ENCODE measurements at regions not wholly inside any gene's neighbourhood (a gene's known extent, or its start where the extent isn't known, plus 50 kb on each side); places are given as distances from the start of the nearest gene placed in this dataset.

GRCh38 chr4:104188301-104188700 lies 306.4 kb downstream of the CXXC4 start:
- no peaks in the 10 kb centered on the region for H3K27me3 Mint-ChIP-seq (ENCODE audit: low read depth, unreplicated experiment)
- no peak for FAIRE-seq
- H3K27me3 ChIP-seq (ENCODE audit: insufficient read depth, low read length): no peaks in the 10 kb centered on the region

DNA sequence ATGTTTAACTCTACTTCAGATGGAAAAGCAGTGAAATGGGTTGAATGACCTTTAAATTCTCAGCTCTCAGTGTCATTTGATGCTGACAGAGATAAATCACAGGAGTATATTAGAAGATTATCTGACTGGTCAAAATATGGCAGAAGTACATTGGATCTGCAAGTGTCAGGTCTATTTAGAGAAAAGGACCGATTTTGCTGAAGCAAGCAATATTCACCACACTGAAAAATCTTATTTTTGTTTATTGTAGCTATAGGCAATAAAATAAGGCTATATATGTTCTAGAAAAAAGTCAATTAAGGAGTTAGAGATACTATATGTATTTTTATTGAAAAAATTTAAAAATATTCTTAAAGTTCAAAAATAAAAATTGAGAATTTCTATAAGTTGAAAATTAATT lies 325.3 kb downstream of the CXXC4 start:
- H3K4me3 ChIP-seq (ENCODE audit: insufficient read depth, low read depth, low read length): no peak overlapping the region
- H3K4me2 ChIP-seq (ENCODE audit: low read length): no peak overlapping the region
- no peaks in the 10 kb centered on the region for H3K9me3 Mint-ChIP-seq (ENCODE audit: unreplicated experiment)
- H3K27ac Mint-ChIP-seq (ENCODE audit: unreplicated experiment): no peak overlapping the region
- no peak overlapping the region for H3K4me3 Mint-ChIP-seq (ENCODE audit: unreplicated experiment)
- H3K27me3 Mint-ChIP-seq (ENCODE audit: low read depth, unreplicated experiment): no peaks in the 10 kb centered on the region
- no peak for TF ChIP-seq EZH2 (IDR thresholded peaks at IDR 0.05; ENCODE audit: insufficient read depth, low read length)
- TF ChIP-seq, protein P1, sequence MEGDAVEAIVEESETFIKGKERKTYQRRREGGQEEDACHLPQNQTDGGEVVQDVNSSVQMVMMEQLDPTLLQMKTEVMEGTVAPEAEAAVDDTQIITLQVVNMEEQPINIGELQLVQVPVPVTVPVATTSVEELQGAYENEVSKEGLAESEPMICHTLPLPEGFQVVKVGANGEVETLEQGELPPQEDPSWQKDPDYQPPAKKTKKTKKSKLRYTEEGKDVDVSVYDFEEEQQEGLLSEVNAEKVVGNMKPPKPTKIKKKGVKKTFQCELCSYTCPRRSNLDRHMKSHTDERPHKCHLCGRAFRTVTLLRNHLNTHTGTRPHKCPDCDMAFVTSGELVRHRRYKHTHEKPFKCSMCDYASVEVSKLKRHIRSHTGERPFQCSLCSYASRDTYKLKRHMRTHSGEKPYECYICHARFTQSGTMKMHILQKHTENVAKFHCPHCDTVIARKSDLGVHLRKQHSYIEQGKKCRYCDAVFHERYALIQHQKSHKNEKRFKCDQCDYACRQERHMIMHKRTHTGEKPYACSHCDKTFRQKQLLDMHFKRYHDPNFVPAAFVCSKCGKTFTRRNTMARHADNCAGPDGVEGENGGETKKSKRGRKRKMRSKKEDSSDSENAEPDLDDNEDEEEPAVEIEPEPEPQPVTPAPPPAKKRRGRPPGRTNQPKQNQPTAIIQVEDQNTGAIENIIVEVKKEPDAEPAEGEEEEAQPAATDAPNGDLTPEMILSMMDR (IDR thresholded peaks at IDR 0.05; ENCODE audit: insufficient read depth, low read depth, low read length): no peak
- FAIRE-seq (no peak), DNase-seq (ENCODE audit: low read depth) (no peak)
- H3K36me3 Mint-ChIP-seq (ENCODE audit: low read depth, unreplicated experiment): no peaks in the 10 kb centered on the region
- H3K27ac ChIP-seq (ENCODE audit: low read depth, low read length): no peak overlapping the region
- no peaks in the 10 kb centered on the region for H3K36me3 ChIP-seq (ENCODE audit: insufficient read depth, low read length)
- no peaks in the 10 kb centered on the region for H3K27me3 ChIP-seq (ENCODE audit: insufficient read depth, low read length)
- no peaks in the 10 kb centered on the region for H3K4me1 Mint-ChIP-seq (ENCODE audit: low read depth, unreplicated experiment)
- no peaks in the 10 kb centered on the region for H3K4me1 ChIP-seq (ENCODE audit: insufficient read depth, low read length)
- H3K79me2 ChIP-seq (ENCODE audit: insufficient read depth, low read length): no peaks in the 10 kb centered on the region
- no peak overlapping the region for H2AFZ ChIP-seq (ENCODE audit: low read depth, low read length)
- H3K9ac ChIP-seq (ENCODE audit: low read length): no peak overlapping the region
- H3K9me3 ChIP-seq (ENCODE audit: insufficient read depth, low read depth, low read length): no peaks in the 10 kb centered on the region
- no peaks in the 10 kb centered on the region for H4K20me1 ChIP-seq (ENCODE audit: insufficient read depth, low read length)

More at GRCh38 chr4:104188301-104188700, 306.4 kb downstream of the CXXC4 start:
- TF ChIP-seq EZH2 (IDR thresholded peaks at IDR 0.05; ENCODE audit: insufficient read depth, low read length): no peak
- TF ChIP-seq, protein P1 (IDR thresholded peaks at IDR 0.05; ENCODE audit: insufficient read depth, low read depth, low read length): no peak
- no peaks in the 10 kb centered on the region for H3K79me2 ChIP-seq (ENCODE audit: insufficient read depth, low read length)
- no peak for DNase-seq (ENCODE audit: low read depth)
- H3K4me3 ChIP-seq (ENCODE audit: insufficient read depth, low read depth, low read length): no peak overlapping the region
- no peaks in the 10 kb centered on the region for H3K9me3 Mint-ChIP-seq (ENCODE audit: unreplicated experiment)
- no peaks in the 10 kb centered on the region for H3K9me3 ChIP-seq (ENCODE audit: insufficient read depth, low read depth, low read length)
- no peaks in the 10 kb centered on the region for H3K4me1 ChIP-seq (ENCODE audit: insufficient read depth, low read length)
- H3K27ac Mint-ChIP-seq (ENCODE audit: unreplicated experiment): no peak overlapping the region
- peaks cover 2% of the 10 kb centered on the region for H3K4me1 Mint-ChIP-seq (ENCODE audit: low read depth, unreplicated experiment)
- no peak overlapping the region for H3K9ac ChIP-seq (ENCODE audit: low read length)
- H2AFZ ChIP-seq (ENCODE audit: low read depth, low read length): no peak overlapping the region
- H3K36me3 ChIP-seq (ENCODE audit: insufficient read depth, low read length): no peaks in the 10 kb centered on the region
- no peaks in the 10 kb centered on the region for H3K36me3 Mint-ChIP-seq (ENCODE audit: low read depth, unreplicated experiment)
- no peak overlapping the region for H3K4me2 ChIP-seq (ENCODE audit: low read length)
- H3K4me3 Mint-ChIP-seq (ENCODE audit: unreplicated experiment): no peak overlapping the region
- no peaks in the 10 kb centered on the region for H4K20me1 ChIP-seq (ENCODE audit: insufficient read depth, low read length)
- no peak overlapping the region for H3K27ac ChIP-seq (ENCODE audit: low read depth, low read length)

- Histone ChIP-seq H4K20me1 (ENCODE audit: insufficient read depth, low read length) (no peaks in the 10 kb centered on the region), H3K27ac (ENCODE audit: low read depth, low read length) (no peak overlapping the region), H3K4me3 (ENCODE audit: insufficient read depth, low read depth, low read length) (no peak overlapping the region), H3K9ac (ENCODE audit: low read length) (no peak overlapping the region), H3K79me2 (ENCODE audit: insufficient read depth, low read length) (no peaks in the 10 kb centered on the region), H2AFZ (ENCODE audit: low read depth, low read length) (no peak overlapping the region), H3K36me3 (ENCODE audit: insufficient read depth, low read length) (no peaks in the 10 kb centered on the region), H3K9me3 (ENCODE audit: insufficient read depth, low read depth, low read length) (no peaks in the 10 kb centered on the region), H3K4me1 (ENCODE audit: insufficient read depth, low read length) (no peaks in the 10 kb centered on the region), H3K4me2 (ENCODE audit: low read length) (no peak overlapping the region), H3K27me3 (ENCODE audit: insufficient read depth, low read length) (no peaks in the 10 kb centered on the region)
- no peaks in the 10 kb centered on the region for H3K36me3 Mint-ChIP-seq (ENCODE audit: low read depth, unreplicated experiment)
- FAIRE-seq: no peak
- no peak overlapping the region for H3K27ac Mint-ChIP-seq (ENCODE audit: unreplicated experiment)
- DNase-seq (ENCODE audit: low read depth): no peak
- H3K4me1 Mint-ChIP-seq (ENCODE audit: low read depth, unreplicated experiment): peaks cover 5% of the 10 kb centered on the region
- no peak overlapping the region for H3K4me3 Mint-ChIP-seq (ENCODE audit: unreplicated experiment)
- no peaks in the 10 kb centered on the region for H3K27me3 Mint-ChIP-seq (ENCODE audit: low read depth, unreplicated experiment)
- H3K9me3 Mint-ChIP-seq (ENCODE audit: unreplicated experiment): no peaks in the 10 kb centered on the region
- no peak for TF ChIP-seq EZH2 (IDR thresholded peaks at IDR 0.05; ENCODE audit: insufficient read depth, low read length)
- TF ChIP-seq, protein P1 (IDR thresholded peaks at IDR 0.05; ENCODE audit: insufficient read depth, low read depth, low read length): no peak
Observed at GRCh38 chr4:104166749-104167148, 327.9 kb downstream of the CXXC4 start.
